SIG-M5 treated with dmso at 0.1 percent for 504 hours (cell line): ENCODE measurements at regions not wholly inside any gene's neighbourhood (a gene's known extent, or its start where the extent isn't known, plus 50 kb on each side); places are given as distances from the start of the nearest gene placed in this dataset.

Experiments used
- DNase-seq: peaks from one replicate; lab custom pipeline; 2025; ENCODE audit not compliant: unreplicated experiment; lab: John Stamatoyannopoulos, UW

GRCh38 chr16:14337303-14338191 is 266.4 kb downstream of the MRTFB start:
- no peak for DNase-seq

- DNase-seq, result no peak
These were observed 264.2 kb downstream of the MRTFB start for GRCh38 chr16:14335297-14335696.

GRCh38 chr16:14334366-14335080 is 263.4 kb downstream of the MRTFB start:
- DNase-seq, result peak; percentile 56

DNA sequence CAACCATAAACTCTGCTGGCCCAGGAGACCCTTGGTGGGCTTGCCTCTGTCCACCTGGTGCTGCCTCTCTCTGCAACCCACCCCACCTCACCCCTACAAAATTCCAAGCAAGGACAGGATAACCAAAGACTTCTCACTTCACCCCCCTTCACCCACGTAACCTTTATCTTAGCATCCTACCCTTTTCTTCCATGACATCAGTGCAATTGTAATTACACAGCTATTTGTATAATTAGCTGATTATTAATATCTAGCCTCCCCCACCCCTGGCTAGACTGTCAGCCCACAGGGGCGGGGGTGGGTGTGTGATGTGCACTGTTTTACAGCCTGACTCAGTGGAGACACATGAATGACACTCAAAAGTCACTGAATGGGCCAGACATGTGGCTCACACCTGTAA is 262.2 kb downstream of the MRTFB start:
- DNase-seq, result no peak

GRCh38 chr16:14331020-14331419 is 259.9 kb downstream of the MRTFB start:
- no peak for DNase-seq

- DNase-seq, result no peak
These were observed 258.7 kb downstream of the MRTFB start for GRCh38 chr16:14329727-14330350.

DNA sequence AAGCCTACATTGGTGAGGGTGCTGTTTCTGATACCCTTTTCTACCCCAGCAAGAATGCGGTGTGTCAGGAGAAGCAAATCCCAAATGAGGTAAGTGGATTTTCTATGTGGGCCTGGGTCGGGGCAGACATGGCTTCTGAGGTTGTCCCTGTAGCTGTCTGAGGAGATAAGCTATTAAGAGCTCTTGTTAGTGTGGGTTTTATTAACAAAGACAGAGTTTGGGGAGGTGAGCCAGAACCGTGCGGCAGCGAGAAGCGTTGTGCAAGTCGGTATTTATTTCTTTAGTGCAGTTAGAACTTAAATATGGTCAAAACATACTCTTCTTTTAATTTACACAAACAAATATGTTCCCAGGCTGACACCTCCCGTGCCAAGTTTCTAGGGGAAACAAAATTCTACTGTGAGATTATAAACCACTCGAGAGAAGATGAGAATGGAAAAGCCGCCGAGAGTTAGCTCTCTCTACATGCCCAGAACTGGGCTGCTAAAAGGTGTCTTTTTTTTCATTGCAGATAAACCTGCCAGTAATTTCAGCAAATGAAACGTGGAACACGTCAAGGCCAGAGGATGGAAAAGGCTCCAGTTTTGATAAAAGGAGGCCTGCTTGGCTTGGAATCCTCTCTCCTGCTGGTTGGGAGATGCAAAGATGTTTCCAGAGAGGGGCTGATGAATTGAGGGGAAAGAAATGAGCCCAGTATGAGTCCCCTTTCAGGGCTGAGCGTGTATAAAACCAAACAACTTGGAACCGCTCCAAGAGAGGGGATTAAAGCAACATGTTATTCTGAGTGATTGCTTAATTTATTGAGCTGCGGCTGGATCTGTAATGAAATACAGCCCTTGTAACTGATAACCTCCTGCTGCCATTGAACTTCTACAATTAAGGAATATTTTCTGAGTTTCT is 254.6 kb downstream of the MRTFB start:
- no peak for DNase-seq

- no peak for DNase-seq
These were observed 253.5 kb downstream of the MRTFB start for GRCh38 chr16:14324581-14324980.

GRCh38 chr16:14322186-14322585 is 251.1 kb downstream of the MRTFB start:
- no peak for DNase-seq

DNA sequence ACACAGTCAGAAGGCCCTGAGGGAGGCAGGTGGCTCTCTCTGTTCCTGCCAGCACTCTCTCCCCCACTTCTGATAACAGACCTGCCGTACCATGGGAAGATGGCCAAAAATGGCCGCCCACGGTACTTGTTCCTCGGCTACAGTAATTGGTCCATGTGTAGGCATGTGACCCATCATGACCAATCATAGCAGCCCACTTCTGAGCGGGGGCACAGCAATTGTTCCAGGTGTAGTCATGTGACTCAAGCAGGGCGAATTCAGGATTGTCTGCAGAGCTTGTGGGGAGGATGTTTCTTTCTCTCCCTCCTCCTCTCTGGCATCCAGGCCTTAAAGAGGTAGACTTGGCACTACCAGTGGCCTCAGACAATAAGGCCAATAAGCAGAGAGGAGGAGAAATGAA is 250.4 kb downstream of the MRTFB start:
- DNase-seq, result no peak

DNA sequence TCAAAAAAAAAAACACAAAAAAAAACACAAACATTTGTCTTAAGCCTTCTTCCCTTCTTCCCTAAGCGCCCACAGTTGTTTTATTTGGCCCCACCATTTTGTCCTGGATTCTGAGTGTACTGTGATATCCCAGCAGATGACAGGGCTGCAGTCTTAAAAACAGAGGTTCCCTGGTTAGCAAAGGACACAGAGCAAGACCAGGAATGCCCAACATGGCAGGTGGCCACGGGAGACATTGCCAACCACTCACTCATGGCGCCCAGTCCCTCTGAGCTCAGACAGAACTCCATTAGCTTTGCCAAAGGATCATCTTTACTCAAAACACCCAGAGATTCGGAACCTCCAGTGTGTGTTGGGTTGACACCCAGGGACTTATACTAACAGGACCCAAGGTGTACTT is 249.3 kb downstream of the MRTFB start:
- DNase-seq, result no peak
